DLD1 (cell line): ENCODE measurements at regions not wholly inside any gene's neighbourhood (a gene's known extent, or its start where the extent isn't known, plus 50 kb on each side); places are given as distances from the start of the nearest gene placed in this dataset.

Experiments used
- in situ Hi-C: cut with HindIII; loops from 2 replicates; pipeline ENCODE4 v1.10.0; 2017; ENCODE audit warnings: low sequenced_read_pairs

DNA sequence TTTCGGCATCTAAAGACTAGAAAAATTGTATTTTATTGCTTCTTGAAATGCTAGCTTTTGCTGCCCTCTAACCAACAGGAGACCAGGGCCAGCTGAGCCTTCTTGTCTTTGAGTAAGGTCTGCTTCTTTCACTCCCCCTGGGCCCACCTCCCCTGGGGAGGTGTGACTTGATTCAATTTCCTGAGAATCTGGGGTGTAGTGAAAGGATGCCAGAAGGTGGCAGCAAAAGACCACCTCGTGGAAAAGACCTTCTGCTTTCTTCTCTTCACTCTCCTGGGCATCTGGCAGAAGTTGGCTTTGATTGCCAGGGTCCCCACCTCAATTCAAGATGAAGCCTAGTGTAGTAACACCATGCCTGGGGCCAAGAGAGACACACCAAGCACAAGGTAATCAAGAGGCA lies 96.5 kb upstream of the MAOA start:
- in situ Hi-C loops: loop anchor here (25.0 kb wide), 1 partner anchor 203 kb away; no protein-coding TSS in a partner anchor

GRCh38 chrX:43560247-43560946 lies 95.7 kb upstream of the MAOA start:
- in situ Hi-C loops: loop anchor here (25.0 kb wide), 1 partner anchor 202 kb away; no protein-coding TSS in a partner anchor

DNA sequence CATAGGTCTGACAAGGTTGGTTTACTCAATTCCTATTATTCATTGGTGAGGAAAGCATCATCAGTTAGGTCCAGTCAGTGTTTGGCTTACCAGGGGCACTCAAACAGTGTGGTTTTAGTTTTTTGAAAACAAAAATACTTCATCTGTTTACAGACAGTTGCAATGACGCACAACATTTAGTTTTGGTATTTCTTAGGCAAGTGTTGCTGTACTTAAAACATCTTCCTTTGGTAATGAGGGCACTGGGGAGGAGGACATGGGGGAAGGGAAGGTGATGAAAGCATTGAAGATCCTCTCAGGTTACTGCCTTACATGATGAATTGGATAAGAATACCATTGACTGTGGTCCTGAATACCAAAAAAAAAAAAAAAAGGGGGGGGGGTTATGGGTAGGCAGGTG lies 93.7 kb upstream of the MAOA start:
- in situ Hi-C loops: loop anchor here (25.0 kb wide), 1 partner anchor 200 kb away; no protein-coding TSS in a partner anchor

DNA sequence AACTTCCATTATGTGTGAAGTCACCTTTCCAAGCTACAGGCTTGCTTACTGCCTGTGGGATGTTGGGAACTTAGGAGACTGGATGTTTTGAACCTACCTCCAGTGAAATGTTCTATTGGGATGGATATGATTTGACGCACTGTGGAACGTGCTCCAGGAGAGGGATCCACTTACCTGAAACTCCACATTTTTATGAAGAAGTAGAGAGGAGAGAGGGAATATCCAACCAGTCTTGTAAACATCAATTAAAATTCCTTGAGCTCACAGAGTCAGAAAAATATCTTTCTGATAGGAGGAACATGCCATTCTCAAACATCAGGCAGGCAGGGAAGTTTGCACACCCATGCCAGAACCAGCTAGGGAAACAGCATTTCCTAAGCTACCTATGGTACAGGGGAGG lies 91.1 kb upstream of the MAOA start:
- in situ Hi-C loops: loop anchor here (25.0 kb wide), 1 partner anchor 197 kb away; no protein-coding TSS in a partner anchor

- in situ Hi-C loops: loop anchor here (25.0 kb wide), 1 partner anchor 196 kb away; no protein-coding TSS in a partner anchor
These were observed 89.9 kb upstream of the MAOA start for GRCh38 chrX:43566170-43566569.

- in situ Hi-C loops: loop anchor here (25.0 kb wide), 1 partner anchor 189 kb away; no protein-coding TSS in a partner anchor
These were observed 82.6 kb upstream of the MAOA start for GRCh38 chrX:43573441-43574015.

- in situ Hi-C loops: no loop called here
These were observed 75.5 kb upstream of the MAOA start for GRCh38 chrX:43580621-43581020.

- in situ Hi-C loops: no loop called here
These were observed 74.9 kb upstream of the MAOA start for GRCh38 chrX:43581167-43581566.

GRCh38 chrX:43581888-43582539 lies 74.1 kb upstream of the MAOA start:
- in situ Hi-C loops: no loop called here

- in situ Hi-C loops: no loop called here
These were observed 73.6 kb upstream of the MAOA start for GRCh38 chrX:43582540-43582913.

GRCh38 chrX:43585922-43586321 lies 70.2 kb upstream of the MAOA start:
- in situ Hi-C loops: no loop called here

DNA sequence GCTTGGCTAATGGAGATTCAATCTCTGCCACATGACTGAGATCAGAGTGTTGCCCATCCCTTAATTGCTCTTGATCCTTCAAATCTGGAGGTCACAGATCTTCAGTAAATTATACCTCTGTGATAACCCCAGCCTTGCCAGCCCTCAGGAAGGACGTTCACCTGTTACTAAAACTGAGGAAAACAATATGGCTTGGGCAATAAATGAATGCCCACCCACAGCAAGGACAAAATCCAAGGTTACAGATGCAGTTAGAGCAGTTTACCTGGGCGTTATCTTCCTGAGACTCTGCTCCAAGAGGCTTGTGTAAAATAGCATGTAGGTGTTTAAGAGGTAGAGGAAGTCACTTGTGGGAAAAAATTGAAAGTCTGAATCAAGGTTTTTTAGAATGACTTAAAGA lies 69.3 kb upstream of the MAOA start:
- in situ Hi-C loops: no loop called here

- in situ Hi-C loops: no loop called here
These were observed 66.4 kb upstream of the MAOA start for GRCh38 chrX:43589735-43590134.

DNA sequence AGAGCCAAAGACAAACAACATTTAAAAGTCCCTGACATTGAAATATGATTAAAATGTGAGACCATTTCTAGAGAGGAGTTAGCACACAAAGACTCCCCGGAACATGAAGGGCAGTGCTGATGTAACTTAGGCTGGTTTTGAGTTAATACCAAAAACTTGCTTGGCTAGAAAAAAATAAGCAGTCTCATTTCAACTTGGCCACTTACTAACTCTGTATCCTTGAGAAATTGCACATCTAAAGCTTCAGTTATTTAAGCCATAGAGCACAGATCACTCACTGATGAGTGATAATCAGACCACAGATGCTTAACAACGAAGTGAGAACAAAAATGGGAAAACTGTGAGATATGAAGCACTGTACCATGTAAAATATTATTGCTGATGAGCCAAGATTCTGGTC lies 65.9 kb upstream of the MAOA start:
- in situ Hi-C loops: no loop called here

GRCh38 chrX:43592597-43592996 lies 63.5 kb upstream of the MAOA start:
- in situ Hi-C loops: no loop called here

- in situ Hi-C loops: no loop called here
These were observed 60.2 kb upstream of the MAOA start for GRCh38 chrX:43595931-43596330.

DNA sequence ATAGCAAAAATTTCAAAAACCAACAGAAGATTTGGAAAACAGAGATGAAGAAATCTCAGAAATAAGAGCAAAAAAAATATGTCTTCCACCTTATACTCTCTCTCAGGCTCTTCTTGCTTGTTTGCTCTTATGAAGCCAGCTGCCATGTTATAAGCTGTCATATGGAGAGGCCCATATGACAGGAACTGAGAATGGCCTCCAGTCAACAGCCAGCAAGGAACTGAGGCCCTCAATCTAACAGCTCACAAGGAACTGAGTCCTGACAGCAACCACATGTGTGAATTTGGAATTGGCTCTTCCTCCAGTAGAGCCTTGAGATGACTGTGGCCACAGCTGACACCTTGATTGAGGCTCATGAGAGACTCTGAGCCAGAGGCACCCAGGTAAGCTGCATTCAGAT lies 51.3 kb upstream of the MAOA start:
- in situ Hi-C loops: no loop called here

GRCh38 chrX:43605351-43605750 lies 50.7 kb upstream of the MAOA start:
- in situ Hi-C loops: no loop called here
